NCI-H1436 treated with DMSO at 0.1 percent for 48 hours (cell line): ENCODE measurements at regions not wholly inside any gene's neighbourhood (a gene's known extent, or its start where the extent isn't known, plus 50 kb on each side); places are given as distances from the start of the nearest gene placed in this dataset.
"Not testable (repeated sequence)": the region's sequence is repeated elsewhere in the genome, so short reads cannot be mapped to it uniquely, and the experiment has no call there.

Experiments used
- DNase-seq: peaks from one replicate; lab custom pipeline; 2025; lab: John Stamatoyannopoulos, UW

GRCh38 chr4:66929748-66930147, 615.6 kb downstream of the CENPC start:
- DNase-seq: no peak

DNA sequence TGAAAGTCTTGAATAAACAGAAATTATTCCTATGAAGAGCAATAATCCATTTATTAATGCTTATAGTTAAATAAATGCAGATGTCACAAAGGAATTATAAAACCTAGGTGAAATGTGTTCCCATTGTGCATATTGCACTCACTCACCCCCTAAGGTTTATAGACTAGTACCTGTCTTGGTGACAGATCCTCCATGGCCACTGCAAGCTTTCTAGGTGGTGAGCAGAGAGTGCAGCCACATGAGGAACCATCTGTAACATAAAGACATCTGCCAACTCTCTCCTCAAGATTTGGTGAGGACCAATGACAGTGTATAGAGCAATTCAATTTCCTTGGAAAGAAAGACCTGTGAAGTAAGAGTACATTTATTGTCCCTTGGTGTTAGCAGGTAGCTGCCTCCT, 616.4 kb downstream of the CENPC start:
- DNase-seq: not testable (repeated sequence)

GRCh38 chr4:66927937-66928336, 617.4 kb downstream of the CENPC start:
- no peak for DNase-seq

DNA sequence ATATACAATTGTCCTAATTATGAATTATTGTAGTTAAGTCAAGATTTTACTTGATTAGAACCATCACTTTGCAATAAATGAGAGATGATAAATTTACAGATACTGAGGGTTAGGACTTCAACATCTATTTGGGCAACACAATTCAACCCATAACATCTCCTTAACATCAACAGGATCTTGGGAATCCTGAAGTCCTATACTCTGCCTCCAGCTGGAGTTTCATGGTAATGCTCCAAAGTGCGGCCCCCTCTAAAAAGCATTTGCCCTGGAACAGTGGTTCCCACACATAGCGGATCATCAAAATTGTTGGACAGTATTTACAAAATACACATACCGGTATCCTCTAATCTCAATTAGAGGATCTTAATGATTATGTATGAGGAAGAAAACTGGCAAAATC, 618.6 kb downstream of the CENPC start:
- DNase-seq: no peak

DNA sequence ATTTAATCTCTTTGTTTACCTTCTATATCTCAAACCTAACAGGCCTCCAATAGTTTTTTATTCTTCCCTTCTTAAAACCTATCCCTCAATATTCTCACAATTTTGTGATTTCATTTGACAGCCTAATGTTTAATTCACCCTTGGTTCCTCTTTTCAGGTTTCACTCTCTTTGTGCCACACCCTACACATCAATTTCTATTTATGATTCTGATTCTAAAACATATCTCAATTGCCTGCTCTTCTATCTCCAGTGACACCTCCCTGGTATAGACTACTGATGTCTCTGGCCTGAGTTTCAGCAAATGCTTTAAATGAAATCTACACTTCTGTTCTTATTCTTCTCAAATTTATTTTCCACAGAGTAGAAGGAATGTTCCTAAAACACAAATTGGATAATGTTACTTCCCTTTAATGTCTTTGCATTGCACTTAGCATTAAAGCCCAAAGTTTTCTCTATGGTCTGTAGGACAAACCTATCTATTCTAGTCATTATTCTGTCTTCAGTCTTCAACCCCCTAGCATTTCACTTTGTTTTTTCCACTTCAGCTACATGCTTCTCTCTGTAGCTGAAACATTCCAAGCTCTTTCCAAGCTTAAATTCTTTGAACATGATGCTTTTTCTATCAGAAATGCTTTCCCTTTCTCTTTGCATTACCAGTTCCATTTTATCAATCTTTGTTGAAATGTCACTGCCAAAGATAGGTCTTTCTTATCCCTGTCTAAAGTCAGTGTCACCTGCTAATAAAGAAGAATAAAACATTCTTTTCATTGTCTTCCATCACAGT, 622.0 kb downstream of the CENPC start:
- no peak for DNase-seq

DNA sequence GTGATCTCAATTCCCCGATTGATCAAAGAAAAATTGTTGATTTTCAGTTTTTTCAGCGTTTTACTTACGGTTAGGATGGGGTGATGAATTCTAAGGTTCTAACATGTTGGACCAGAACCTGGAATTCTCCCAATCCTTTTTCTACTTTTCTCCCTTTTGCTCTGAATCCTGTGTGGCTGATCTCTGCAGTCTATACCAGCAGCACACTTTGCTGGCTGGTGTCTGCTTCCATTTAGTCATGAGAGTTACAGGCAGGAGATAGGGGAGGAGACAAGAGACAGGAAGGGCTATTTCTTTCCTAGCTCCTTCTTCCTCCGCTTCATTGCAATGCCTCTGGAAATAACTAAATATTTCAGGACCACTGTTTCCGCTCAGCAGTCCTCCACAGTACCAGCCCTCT, 623.9 kb downstream of the CENPC start:
- no peak for DNase-seq

DNA sequence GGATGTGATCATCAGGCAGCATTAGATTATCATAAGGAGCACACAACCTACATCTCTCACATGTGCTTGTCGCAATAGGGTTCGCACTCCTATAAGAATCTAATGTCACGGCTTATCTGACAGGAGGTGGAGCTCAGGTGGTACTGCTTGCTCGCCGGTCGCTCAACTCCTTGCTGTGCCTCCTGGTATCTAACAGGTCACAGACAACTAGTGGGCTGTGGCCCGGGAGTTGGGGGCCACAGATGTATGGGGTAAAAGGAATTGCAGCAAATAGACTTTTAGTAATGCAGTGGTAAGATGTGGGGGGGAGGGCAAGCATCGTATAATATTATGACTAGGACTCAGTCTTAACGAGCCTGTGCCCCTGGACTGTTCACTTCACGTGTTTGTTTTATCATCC, 624.8 kb downstream of the CENPC start:
- DNase-seq: no peak

GRCh38 chr4:66911880-66912279, 633.4 kb downstream of the CENPC start:
- no peak for DNase-seq

GRCh38 chr4:66906314-66906713, 639.0 kb downstream of the CENPC start:
- DNase-seq: peak; percentile 50

DNA sequence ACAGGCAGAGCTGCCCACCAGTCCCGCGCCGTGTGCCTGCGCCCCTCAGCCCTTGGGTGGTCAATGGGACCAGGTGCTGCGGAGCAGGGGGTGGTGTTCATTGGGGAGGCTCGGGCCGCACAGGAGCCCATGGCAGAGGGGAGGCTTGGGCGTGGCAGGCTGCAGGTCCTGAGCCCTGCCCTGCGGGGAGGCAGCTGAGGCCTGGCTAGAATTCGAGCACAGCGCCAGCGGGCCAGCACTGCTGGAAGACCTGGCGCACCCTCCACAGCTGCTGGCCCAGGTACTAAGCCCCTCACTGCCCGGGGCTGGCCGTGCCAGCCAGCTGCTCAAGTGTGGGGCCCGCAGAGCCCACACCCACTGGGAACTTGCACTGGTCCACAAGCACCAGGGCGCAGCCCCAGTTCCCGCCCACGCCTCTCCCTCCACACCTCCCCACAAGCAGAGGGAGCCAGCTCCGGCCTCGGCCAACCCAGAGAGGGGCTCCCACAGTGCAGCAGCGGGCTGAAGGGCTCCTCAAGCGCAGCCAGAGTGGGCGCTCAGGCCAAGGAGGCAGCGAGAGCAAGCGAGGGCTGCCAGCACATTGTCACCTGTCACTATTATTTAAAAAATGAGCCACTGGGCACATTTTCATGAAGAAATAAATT, 645.8 kb downstream of the CENPC start:
- DNase-seq: no peak

GRCh38 chr4:66893807-66894206, 651.5 kb downstream of the CENPC start:
- DNase-seq: no peak

- no peak for DNase-seq
Measured at GRCh38 chr4:66887061-66887460, 658.2 kb downstream of the CENPC start.

- DNase-seq: no peak
Measured at GRCh38 chr4:66885501-66886165, 659.7 kb downstream of the CENPC start.

- DNase-seq: no peak
Measured at GRCh38 chr4:66876946-66877345, 668.4 kb downstream of the CENPC start.

DNA sequence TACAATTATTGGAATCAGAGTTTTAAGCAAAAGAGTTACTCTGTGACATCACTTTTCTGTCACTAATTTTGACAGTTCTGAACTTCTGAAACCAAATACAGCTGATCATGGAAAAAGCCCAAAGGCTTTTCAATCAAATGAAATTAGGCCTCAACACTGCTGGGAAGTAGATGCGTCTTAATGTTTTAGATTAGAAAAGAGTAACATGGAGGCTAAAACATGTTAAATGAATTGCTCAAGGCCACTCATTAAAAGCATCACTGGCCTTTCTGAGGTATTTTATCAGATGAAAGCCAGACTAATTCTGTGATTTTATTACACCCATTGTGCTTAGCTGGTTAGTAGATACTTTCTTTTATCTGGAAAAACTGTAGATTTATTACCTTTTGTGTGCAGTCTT, 672.6 kb downstream of the CENPC start:
- DNase-seq: no peak

DNA sequence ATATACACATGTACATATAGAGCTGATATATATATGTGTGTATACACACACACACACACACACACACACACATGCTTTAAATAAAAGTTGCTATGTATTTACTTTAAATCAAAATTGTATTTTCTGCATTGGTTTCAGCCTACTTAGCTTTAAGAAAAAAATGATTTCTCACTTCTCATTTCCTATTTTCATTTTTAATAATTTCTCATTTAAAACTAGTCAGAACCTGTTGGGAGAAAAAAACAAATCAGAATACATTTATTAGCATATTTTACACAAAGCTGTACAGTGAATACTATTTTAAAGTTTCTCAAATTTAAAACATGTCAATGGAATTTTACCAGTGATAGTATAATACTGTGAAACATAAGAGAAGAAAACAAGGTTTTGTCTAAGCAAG, 681.8 kb downstream of the CENPC start:
- no peak for DNase-seq

GRCh38 chr4:66855956-66856355, 689.3 kb downstream of the CENPC start:
- DNase-seq: no peak

GRCh38 chr4:66853845-66854244, 691.5 kb downstream of the CENPC start:
- no peak for DNase-seq

- DNase-seq: no peak
Measured at GRCh38 chr4:66852843-66853242, 692.5 kb downstream of the CENPC start.

- no peak for DNase-seq
Measured at GRCh38 chr4:66849596-66849995, 695.7 kb downstream of the CENPC start.

DNA sequence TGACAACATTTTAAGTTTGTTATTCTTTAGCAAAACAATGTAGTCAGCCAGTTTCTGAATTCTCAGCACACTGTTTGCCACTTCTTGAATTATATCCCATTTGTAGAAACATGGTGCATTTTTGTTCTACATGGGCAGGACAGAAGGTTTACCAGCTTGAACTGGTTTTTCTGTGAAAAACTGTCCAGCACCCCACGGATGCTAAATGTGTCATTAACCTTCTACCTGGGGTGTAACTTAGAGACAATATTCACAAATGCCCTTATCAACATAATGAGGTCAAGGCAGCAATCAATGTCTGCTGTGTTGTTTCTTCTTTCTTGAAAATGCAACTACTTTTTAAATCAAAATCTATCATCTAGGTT, 702.6 kb downstream of the CENPC start:
- DNase-seq: no peak

DNA sequence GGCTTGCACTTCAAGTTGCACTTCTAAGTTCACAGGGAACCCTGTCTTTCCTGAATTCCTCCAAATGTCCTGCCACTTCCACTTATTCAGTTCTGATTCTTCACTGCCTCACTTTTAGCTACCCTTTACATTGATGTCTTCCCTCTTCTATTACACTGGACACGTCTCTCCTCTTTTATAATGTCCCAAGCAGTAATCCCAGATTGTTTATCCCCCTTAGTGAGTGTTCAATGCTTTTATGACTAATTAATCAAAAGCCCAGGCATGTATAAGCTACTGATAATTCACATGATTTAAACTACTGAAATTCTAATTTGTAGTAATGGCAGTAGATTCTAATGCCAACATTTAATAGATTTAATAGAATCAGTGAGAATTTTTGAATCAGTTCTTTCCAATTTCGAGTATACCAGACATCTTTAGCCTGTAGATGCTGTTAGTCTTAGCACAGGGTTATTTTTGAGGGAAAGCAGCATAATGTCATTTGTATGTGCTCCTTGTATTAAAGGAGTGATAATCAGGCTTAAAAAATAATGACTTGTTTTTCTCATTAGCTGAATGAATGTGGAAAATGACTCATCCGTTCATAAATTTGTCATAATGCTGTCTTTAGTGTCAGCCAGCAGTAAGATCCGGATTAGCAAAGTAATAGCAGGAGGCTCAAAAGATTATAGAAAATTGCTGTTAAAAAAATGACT, 703.1 kb downstream of the CENPC start:
- DNase-seq: no peak

- no peak for DNase-seq
Measured at GRCh38 chr4:66840178-66840577, 705.1 kb downstream of the CENPC start.
